Endothelial cell (in vitro differentiated cells): ENCODE measurements at regions not wholly inside any gene's neighbourhood (a gene's known extent, or its start where the extent isn't known, plus 50 kb on each side); places are given as distances from the start of the nearest gene placed in this dataset.
"Not testable (repeated sequence)": the region's sequence is repeated elsewhere in the genome, so short reads cannot be mapped to it uniquely, and the experiment has no call there.

ENCODE experiments used
- DNase-seq: peaks from one replicate; pipeline ENCODE4 v3.0.0; 2021; ENCODE audit warnings: low spot score
- H3K27ac Mint-ChIP-seq: one replicate; pipeline ENCODE4 v1.8.0; 2021; ENCODE audit warnings: mixed read lengths, inconsistent platforms; ENCODE audit not compliant: unreplicated experiment
- H3K27me3 Mint-ChIP-seq: one replicate; pipeline ENCODE4 v1.8.0; 2021; ENCODE audit warnings: mild to moderate bottlenecking, moderate library complexity, mixed read lengths, inconsistent platforms; ENCODE audit not compliant: unreplicated experiment
- H3K36me3 Mint-ChIP-seq: one replicate; pipeline ENCODE4 v1.8.0; 2021; ENCODE audit warnings: mild to moderate bottlenecking, low read depth, mixed read lengths, inconsistent platforms; ENCODE audit not compliant: unreplicated experiment
- H3K4me1 Mint-ChIP-seq: one replicate; pipeline ENCODE4 v1.8.0; 2021; ENCODE audit warnings: mild to moderate bottlenecking, mixed read lengths, inconsistent platforms; ENCODE audit not compliant: unreplicated experiment
- H3K4me3 Mint-ChIP-seq: one replicate; pipeline ENCODE4 v1.8.0; 2021; ENCODE audit warnings: mild to moderate bottlenecking, mixed read lengths, inconsistent platforms; ENCODE audit not compliant: unreplicated experiment
- H3K9me3 Mint-ChIP-seq: one replicate; pipeline ENCODE4 v1.8.0; 2021; ENCODE audit warnings: mixed read lengths, inconsistent platforms; ENCODE audit not compliant: unreplicated experiment
- TF ChIP-seq, protein P1 (sequence below): fragments of 200-600 bp; sonication (generic); IDR thresholded peaks from one replicate; pipeline ENCODE4 v1.5.0; 2021; ENCODE audit warnings: antibody characterized with exemption; ENCODE audit not compliant: unreplicated experiment

- Mint-ChIP-seq H3K9me3 (no peaks in the 10 kb centered on the region), H3K36me3 (no peaks in the 10 kb centered on the region), H3K4me3 (no peak overlapping the region), H3K27ac (no peak overlapping the region), H3K27me3 (peaks cover 3% of the 10 kb centered on the region), H3K4me1 (peaks cover 7% of the 10 kb centered on the region)
- TF ChIP-seq, protein P1, sequence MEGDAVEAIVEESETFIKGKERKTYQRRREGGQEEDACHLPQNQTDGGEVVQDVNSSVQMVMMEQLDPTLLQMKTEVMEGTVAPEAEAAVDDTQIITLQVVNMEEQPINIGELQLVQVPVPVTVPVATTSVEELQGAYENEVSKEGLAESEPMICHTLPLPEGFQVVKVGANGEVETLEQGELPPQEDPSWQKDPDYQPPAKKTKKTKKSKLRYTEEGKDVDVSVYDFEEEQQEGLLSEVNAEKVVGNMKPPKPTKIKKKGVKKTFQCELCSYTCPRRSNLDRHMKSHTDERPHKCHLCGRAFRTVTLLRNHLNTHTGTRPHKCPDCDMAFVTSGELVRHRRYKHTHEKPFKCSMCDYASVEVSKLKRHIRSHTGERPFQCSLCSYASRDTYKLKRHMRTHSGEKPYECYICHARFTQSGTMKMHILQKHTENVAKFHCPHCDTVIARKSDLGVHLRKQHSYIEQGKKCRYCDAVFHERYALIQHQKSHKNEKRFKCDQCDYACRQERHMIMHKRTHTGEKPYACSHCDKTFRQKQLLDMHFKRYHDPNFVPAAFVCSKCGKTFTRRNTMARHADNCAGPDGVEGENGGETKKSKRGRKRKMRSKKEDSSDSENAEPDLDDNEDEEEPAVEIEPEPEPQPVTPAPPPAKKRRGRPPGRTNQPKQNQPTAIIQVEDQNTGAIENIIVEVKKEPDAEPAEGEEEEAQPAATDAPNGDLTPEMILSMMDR, result no peak
- no peak for DNase-seq
Observed at GRCh38 chr15:38793206-38793810, 228.7 kb upstream of the RASGRP1 start.

GRCh38 chr15:38795471-38796245, 231.0 kb upstream of the RASGRP1 start:
- no peak overlapping the region for H3K27ac Mint-ChIP-seq
- peaks cover 1% of the 10 kb centered on the region for H3K27me3 Mint-ChIP-seq
- H3K9me3 Mint-ChIP-seq, result no peaks in the 10 kb centered on the region
- no peak for DNase-seq
- TF ChIP-seq, protein P1, result no peak
- no peak overlapping the region for H3K4me3 Mint-ChIP-seq
- peaks cover 3% of the 10 kb centered on the region for H3K4me1 Mint-ChIP-seq
- H3K36me3 Mint-ChIP-seq, result no peaks in the 10 kb centered on the region

DNA sequence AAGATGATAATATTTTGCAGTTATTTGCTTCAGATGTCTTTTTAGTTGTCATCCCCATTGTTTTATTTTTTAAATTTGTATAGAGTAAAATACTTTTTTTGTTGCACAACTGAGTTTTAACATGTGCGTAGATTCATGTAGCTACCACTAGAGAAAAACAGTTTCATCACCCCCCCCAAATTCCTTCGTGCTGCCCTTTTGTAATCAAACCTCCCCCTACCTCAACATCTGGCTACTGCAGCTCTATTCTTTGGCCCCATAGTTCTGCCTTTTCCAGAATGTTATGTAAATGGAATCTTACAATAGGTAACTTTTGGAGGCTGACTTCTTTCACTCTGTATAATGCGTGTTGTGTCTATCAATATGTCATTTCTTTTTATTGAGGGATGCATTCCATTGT, 232.0 kb upstream of the RASGRP1 start:
- TF ChIP-seq, protein P1, result no peak
- DNase-seq, result no peak

GRCh38 chr15:38797506-38797905, 232.9 kb upstream of the RASGRP1 start:
- not testable (repeated sequence) for H3K4me3 Mint-ChIP-seq, H3K9me3 Mint-ChIP-seq, H3K36me3 Mint-ChIP-seq, H3K27me3 Mint-ChIP-seq, DNase-seq, H3K4me1 Mint-ChIP-seq, H3K27ac Mint-ChIP-seq

More for the DNA sequence above, 232.0 kb upstream of the RASGRP1 start:
- H3K4me1 Mint-ChIP-seq, result no peaks in the 10 kb centered on the region
- peaks cover 1% of the 10 kb centered on the region for H3K27me3 Mint-ChIP-seq
- H3K27ac Mint-ChIP-seq, result no peak overlapping the region
- H3K4me3 Mint-ChIP-seq, result no peak overlapping the region
- H3K36me3 Mint-ChIP-seq, result no peaks in the 10 kb centered on the region
- no peaks in the 10 kb centered on the region for H3K9me3 Mint-ChIP-seq

- not testable (repeated sequence) for H3K27me3 Mint-ChIP-seq, H3K4me3 Mint-ChIP-seq, H3K4me1 Mint-ChIP-seq, DNase-seq, H3K27ac Mint-ChIP-seq, H3K36me3 Mint-ChIP-seq, H3K9me3 Mint-ChIP-seq
Observed at GRCh38 chr15:38799202-38799601, 234.6 kb upstream of the RASGRP1 start.

GRCh38 chr15:38809621-38810020, 245.0 kb upstream of the RASGRP1 start:
- Mint-ChIP-seq H3K36me3 (no peaks in the 10 kb centered on the region), H3K4me3 (no peak overlapping the region), H3K27ac (no peak overlapping the region), H3K4me1 (peaks cover 7% of the 10 kb centered on the region), H3K9me3 (no peaks in the 10 kb centered on the region), H3K27me3 (no peaks in the 10 kb centered on the region)
- TF ChIP-seq, protein P1, result no peak
- no peak for DNase-seq
